ENCODE measurements at regions not wholly inside any gene's neighbourhood (a gene's known extent, or its start where the extent isn't known, plus 50 kb on each side); places are given as distances from the start of the nearest gene placed in this dataset.

GRCh38 chr4:181219783-181220416 lies 1023.3 kb upstream of the TENM3 start:
- intact Hi-C loops (cut with micrococcal nuclease; ENCODE audit: unreplicated experiment): no loop called here
- H3K27ac Mint-ChIP-seq (ENCODE audit: unreplicated experiment): no peak overlapping the region
- no peak for DNase-seq
- no peaks in the 10 kb centered on the region for H3K36me3 Mint-ChIP-seq (ENCODE audit: insufficient read depth, unreplicated experiment)
- no TSS peak for BruUV-seq (replicated peaks)
- H3K4me1 Mint-ChIP-seq (ENCODE audit: low read depth, unreplicated experiment): no peaks in the 10 kb centered on the region
- no peaks in the 10 kb centered on the region for H3K9me3 ChIP-seq
- no peaks in the 10 kb centered on the region for H3K27me3 Mint-ChIP-seq (ENCODE audit: insufficient read depth, unreplicated experiment)
- no peaks in the 10 kb centered on the region for H3K36me3 ChIP-seq (ENCODE audit: control insufficient read depth, insufficient read depth, low read length)
- no peaks in the 10 kb centered on the region for H3K4me1 ChIP-seq
- no peak overlapping the region for H3K4me3 Mint-ChIP-seq (ENCODE audit: unreplicated experiment)
- ChIA-PET CTCF (no interaction called here), POLR2A (no interaction called here)
- no peaks in the 10 kb centered on the region for H3K9me3 Mint-ChIP-seq (ENCODE audit: unreplicated experiment)
- no peak overlapping the region for H3K4me3 ChIP-seq (ENCODE audit: low read depth, low read length)
- H3K27me3 ChIP-seq (replicated peaks; ENCODE audit: control insufficient read depth, insufficient read depth, low read length): no peaks in the 10 kb centered on the region
- TF ChIP-seq, protein P1, sequence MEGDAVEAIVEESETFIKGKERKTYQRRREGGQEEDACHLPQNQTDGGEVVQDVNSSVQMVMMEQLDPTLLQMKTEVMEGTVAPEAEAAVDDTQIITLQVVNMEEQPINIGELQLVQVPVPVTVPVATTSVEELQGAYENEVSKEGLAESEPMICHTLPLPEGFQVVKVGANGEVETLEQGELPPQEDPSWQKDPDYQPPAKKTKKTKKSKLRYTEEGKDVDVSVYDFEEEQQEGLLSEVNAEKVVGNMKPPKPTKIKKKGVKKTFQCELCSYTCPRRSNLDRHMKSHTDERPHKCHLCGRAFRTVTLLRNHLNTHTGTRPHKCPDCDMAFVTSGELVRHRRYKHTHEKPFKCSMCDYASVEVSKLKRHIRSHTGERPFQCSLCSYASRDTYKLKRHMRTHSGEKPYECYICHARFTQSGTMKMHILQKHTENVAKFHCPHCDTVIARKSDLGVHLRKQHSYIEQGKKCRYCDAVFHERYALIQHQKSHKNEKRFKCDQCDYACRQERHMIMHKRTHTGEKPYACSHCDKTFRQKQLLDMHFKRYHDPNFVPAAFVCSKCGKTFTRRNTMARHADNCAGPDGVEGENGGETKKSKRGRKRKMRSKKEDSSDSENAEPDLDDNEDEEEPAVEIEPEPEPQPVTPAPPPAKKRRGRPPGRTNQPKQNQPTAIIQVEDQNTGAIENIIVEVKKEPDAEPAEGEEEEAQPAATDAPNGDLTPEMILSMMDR (IDR thresholded peaks at IDR 0.05; ENCODE audit: insufficient read depth in 1 of 2, low read depth in 1 of 2, low read length in 1 of 2, severe bottlenecking in 1 of 2, unreplicated experiment in 1 of 2): no peak

- no TSS peak for BruUV-seq (replicated peaks)
- POLR2A ChIA-PET: no interaction called here
- intact Hi-C loops (cut with micrococcal nuclease; ENCODE audit: unreplicated experiment): no loop called here
- TF ChIP-seq, protein P1 (IDR thresholded peaks at IDR 0.05; ENCODE audit: insufficient read depth in 1 of 2, low read depth in 1 of 2, low read length in 1 of 2, severe bottlenecking in 1 of 2, unreplicated experiment in 1 of 2): no peak
- H3K4me1 ChIP-seq: no peaks in the 10 kb centered on the region
- Mint-ChIP-seq H3K36me3 (ENCODE audit: insufficient read depth, unreplicated experiment) (no peaks in the 10 kb centered on the region), H3K4me3 (ENCODE audit: unreplicated experiment) (no peak overlapping the region), H3K9me3 (ENCODE audit: unreplicated experiment) (no peaks in the 10 kb centered on the region), H3K4me1 (ENCODE audit: low read depth, unreplicated experiment) (no peaks in the 10 kb centered on the region), H3K27ac (ENCODE audit: unreplicated experiment) (no peak overlapping the region), H3K27me3 (ENCODE audit: insufficient read depth, unreplicated experiment) (no peaks in the 10 kb centered on the region)
- H3K27me3 ChIP-seq (replicated peaks; ENCODE audit: control insufficient read depth, insufficient read depth, low read length): no peaks in the 10 kb centered on the region
- H3K4me3 ChIP-seq (ENCODE audit: low read depth, low read length): no peak overlapping the region
- no peaks in the 10 kb centered on the region for H3K36me3 ChIP-seq (ENCODE audit: control insufficient read depth, insufficient read depth, low read length)
- no peak for DNase-seq
- CTCF ChIA-PET: no interaction called here
- no peaks in the 10 kb centered on the region for H3K9me3 ChIP-seq
Measured at GRCh38 chr4:181224852-181225251, 1018.4 kb upstream of the TENM3 start.

DNA sequence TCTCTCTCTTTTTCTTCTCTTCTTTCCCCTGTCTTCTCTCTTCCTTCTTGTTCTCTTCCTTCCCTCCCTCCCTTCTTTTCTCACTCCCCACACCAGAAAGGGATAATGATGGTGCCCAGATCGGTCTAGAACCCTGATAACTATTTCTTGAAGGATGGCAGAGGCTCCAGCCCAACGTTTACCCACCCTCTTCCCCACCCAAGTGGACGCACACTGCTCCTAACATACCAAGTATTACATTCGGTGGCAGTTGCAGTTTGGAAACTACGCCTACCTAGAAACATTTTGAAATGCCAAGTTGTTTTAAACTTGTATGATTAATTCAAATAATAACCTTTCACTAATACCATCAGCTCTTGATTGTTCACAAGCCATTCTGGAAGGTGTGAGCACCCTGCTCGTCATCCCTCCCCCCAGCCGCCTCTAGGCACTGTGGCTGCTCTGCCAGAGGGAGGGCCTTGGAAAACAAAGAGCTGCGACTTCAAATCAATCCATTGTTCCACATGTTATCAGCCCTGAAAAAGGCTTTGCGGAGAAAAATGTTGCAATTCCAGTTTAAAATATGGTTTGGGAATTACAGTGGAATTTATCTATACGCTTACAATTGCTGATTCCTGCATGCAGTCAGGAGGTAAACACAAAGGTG lies 1017.5 kb upstream of the TENM3 start:
- no peak overlapping the region for H3K4me3 Mint-ChIP-seq (ENCODE audit: unreplicated experiment)
- Histone ChIP-seq H3K36me3 (ENCODE audit: control insufficient read depth, insufficient read depth, low read length) (no peaks in the 10 kb centered on the region), H3K27me3 (replicated peaks; ENCODE audit: control insufficient read depth, insufficient read depth, low read length) (no peaks in the 10 kb centered on the region), H3K4me1 (no peaks in the 10 kb centered on the region), H3K4me3 (ENCODE audit: low read depth, low read length) (no peak overlapping the region), H3K9me3 (no peaks in the 10 kb centered on the region)
- H3K4me1 Mint-ChIP-seq (ENCODE audit: low read depth, unreplicated experiment): no peaks in the 10 kb centered on the region
- no peaks in the 10 kb centered on the region for H3K27me3 Mint-ChIP-seq (ENCODE audit: insufficient read depth, unreplicated experiment)
- H3K9me3 Mint-ChIP-seq (ENCODE audit: unreplicated experiment): no peaks in the 10 kb centered on the region
- H3K27ac Mint-ChIP-seq (ENCODE audit: unreplicated experiment): no peak overlapping the region
- intact Hi-C loops (cut with micrococcal nuclease; ENCODE audit: unreplicated experiment): no loop called here
- no peaks in the 10 kb centered on the region for H3K36me3 Mint-ChIP-seq (ENCODE audit: insufficient read depth, unreplicated experiment)
- POLR2A ChIA-PET: no interaction called here
- no TSS peak for BruUV-seq (replicated peaks)
- CTCF ChIA-PET: no interaction called here
- TF ChIP-seq, protein P1 (IDR thresholded peaks at IDR 0.05; ENCODE audit: insufficient read depth in 1 of 2, low read depth in 1 of 2, low read length in 1 of 2, severe bottlenecking in 1 of 2, unreplicated experiment in 1 of 2): no peak
- DNase-seq: peak in 1 of 2 experiments; percentile 0

Measured in Caco-2 (cell line).